ENCODE measurements at regions not wholly inside any gene's neighbourhood (a gene's known extent, or its start where the extent isn't known, plus 50 kb on each side); places are given as distances from the start of the nearest gene placed in this dataset.

- TF ChIP-seq EZH2 (IDR thresholded peaks at IDR 0.05; ENCODE audit: borderline replicate concordance, low read length) (no peak), CTCF (IDR thresholded peaks at IDR 0.05; ENCODE audit: low read length) (no peak)
Observed at GRCh38 chr13:87131611-87132010, 539.6 kb upstream of the SLITRK5 start.

Measured in OCI-LY1 (cell line).